ENCODE measurements at regions not wholly inside any gene's neighbourhood (a gene's known extent, or its start where the extent isn't known, plus 50 kb on each side); places are given as distances from the start of the nearest gene placed in this dataset.

GRCh38 chr14:38851111-38851510 lies 251.9 kb downstream of the SEC23A start:
- Histone ChIP-seq H3K27ac (no peak overlapping the region), H3K9me3 (no peaks in the 10 kb centered on the region), H3K36me3 (no peaks in the 10 kb centered on the region), H3K27me3 (no peaks in the 10 kb centered on the region), H3K4me3 (no peak overlapping the region), H3K4me1 (no peaks in the 10 kb centered on the region)
- no peak for ATAC-seq
- TF ChIP-seq CTCF (IDR thresholded peaks at IDR 0.05), result no peak
- no peak for DNase-seq
- intact Hi-C loops (cut with DNase I), result no loop called here

- H3K9me3 ChIP-seq, result no peaks in the 10 kb centered on the region
- H3K4me1 ChIP-seq, result no peaks in the 10 kb centered on the region
- DNase-seq, result no peak
- H3K27ac ChIP-seq, result no peak overlapping the region
- H3K36me3 ChIP-seq, result no peaks in the 10 kb centered on the region
- H3K4me3 ChIP-seq, result no peak overlapping the region
- no peak for TF ChIP-seq CTCF (IDR thresholded peaks at IDR 0.05)
- no peak for ATAC-seq
- H3K27me3 ChIP-seq, result no peaks in the 10 kb centered on the region
- intact Hi-C loops (cut with DNase I), result no loop called here
These were observed 252.4 kb downstream of the SEC23A start for GRCh38 chr14:38850664-38851063.

GRCh38 chr14:38848243-38848935 lies 254.6 kb downstream of the SEC23A start:
- intact Hi-C loops (cut with DNase I), result no loop called here
- no peaks in the 10 kb centered on the region for H3K4me1 ChIP-seq
- no peak for TF ChIP-seq CTCF (IDR thresholded peaks at IDR 0.05)
- no peak overlapping the region for H3K4me3 ChIP-seq
- no peak for DNase-seq
- no peaks in the 10 kb centered on the region for H3K27me3 ChIP-seq
- H3K36me3 ChIP-seq, result no peaks in the 10 kb centered on the region
- no peak overlapping the region for H3K27ac ChIP-seq
- no peak for ATAC-seq
- H3K9me3 ChIP-seq, result no peaks in the 10 kb centered on the region

GRCh38 chr14:38847161-38847560 lies 255.9 kb downstream of the SEC23A start:
- H3K36me3 ChIP-seq, result no peaks in the 10 kb centered on the region
- no peak overlapping the region for H3K4me3 ChIP-seq
- H3K27ac ChIP-seq, result no peak overlapping the region
- intact Hi-C loops (cut with DNase I), result no loop called here
- DNase-seq (no peak), ATAC-seq (no peak)
- no peaks in the 10 kb centered on the region for H3K4me1 ChIP-seq
- H3K9me3 ChIP-seq, result no peaks in the 10 kb centered on the region
- TF ChIP-seq CTCF (IDR thresholded peaks at IDR 0.05), result no peak
- no peaks in the 10 kb centered on the region for H3K27me3 ChIP-seq

GRCh38 chr14:38839694-38840365 lies 263.2 kb downstream of the SEC23A start:
- Histone ChIP-seq H3K27ac (peak overlapping the region in 1 of 2 donors; percentile 59), H3K36me3 (no peaks in the 10 kb centered on the region), H3K9me3 (no peaks in the 10 kb centered on the region), H3K4me3 (no peak overlapping the region), H3K27me3 (no peaks in the 10 kb centered on the region), H3K4me1 (peaks cover 0 to 33% of the 10 kb centered on the region in 2 donors)
- intact Hi-C loops (cut with DNase I), result no loop called here
- TF ChIP-seq CTCF (IDR thresholded peaks at IDR 0.05), result no peak
- peak; percentile 89 for ATAC-seq
- peak in 1 of 4 donors; percentile 35 for DNase-seq

Data from left lung (tissue), 4 donors.